Activated CD4-positive, alpha-beta T cell treated with anti-CD3 and anti-CD28 coated beads for 36 hours (primary cell): ENCODE measurements at regions not wholly inside any gene's neighbourhood (a gene's known extent, or its start where the extent isn't known, plus 50 kb on each side); places are given as distances from the start of the nearest gene placed in this dataset.
"Not testable (repeated sequence)": the region's sequence is repeated elsewhere in the genome, so short reads cannot be mapped to it uniquely, and the experiment has no call there.

ENCODE experiments used
- ATAC-seq: fragments of 200-7000 bp; cut with Tn5 transposase; one replicate; pipeline ENCODE4 v1.10.0; 2021; ENCODE audit warnings: mild to moderate bottlenecking, moderate library complexity
- CTCF ChIA-PET: fragments of 350-600 bp; sonication (Branson Sonifier 250); formaldehyde crosslinking; loops from one replicate; lab custom pipeline; 2021; ENCODE audit warnings: antibody characterized with exemption; lab: Charles Lee
- POLR2A ChIA-PET: fragments of 350-600 bp; sonication (Branson Sonifier 250); formaldehyde crosslinking; loops from one replicate; lab custom pipeline; 2021; ENCODE audit warnings: antibody characterized with exemption, inconsistent platforms; lab: Charles Lee
- DNase-seq: peaks from one replicate; pipeline ENCODE4 v3.0.0-alpha.2; 2020
- H3K27ac Mint-ChIP-seq: one replicate; pipeline ENCODE4 v1.8.0; 2021; ENCODE audit warnings: mixed read lengths
- H3K27me3 Mint-ChIP-seq: one replicate; pipeline ENCODE4 v1.8.0; 2021; ENCODE audit warnings: mixed read lengths
- H3K36me3 Mint-ChIP-seq: one replicate; pipeline ENCODE4 v1.8.0; 2021; ENCODE audit warnings: low read depth, mixed read lengths
- H3K4me1 Mint-ChIP-seq: one replicate; pipeline ENCODE4 v1.8.0; 2021; ENCODE audit warnings: mixed read lengths
- H3K4me3 Mint-ChIP-seq: one replicate; pipeline ENCODE4 v1.8.0; 2021; ENCODE audit warnings: mild to moderate bottlenecking, moderate library complexity, mixed read lengths
- H3K9me3 Mint-ChIP-seq: one replicate; pipeline ENCODE4 v1.8.0; 2021; ENCODE audit warnings: low read depth, mixed read lengths
- intact Hi-C, 2 experiments: fragments of 100-400 bp; cut with DNase I in 1 of 2; cut with micrococcal nuclease in 1 of 2; formaldehyde crosslinking; loops; one replicate each; pipeline versions ENCODE4 v1.14.2 to v1.15.1; 2022 to 2024; cut with DNase I, micrococcal nuclease

DNA sequence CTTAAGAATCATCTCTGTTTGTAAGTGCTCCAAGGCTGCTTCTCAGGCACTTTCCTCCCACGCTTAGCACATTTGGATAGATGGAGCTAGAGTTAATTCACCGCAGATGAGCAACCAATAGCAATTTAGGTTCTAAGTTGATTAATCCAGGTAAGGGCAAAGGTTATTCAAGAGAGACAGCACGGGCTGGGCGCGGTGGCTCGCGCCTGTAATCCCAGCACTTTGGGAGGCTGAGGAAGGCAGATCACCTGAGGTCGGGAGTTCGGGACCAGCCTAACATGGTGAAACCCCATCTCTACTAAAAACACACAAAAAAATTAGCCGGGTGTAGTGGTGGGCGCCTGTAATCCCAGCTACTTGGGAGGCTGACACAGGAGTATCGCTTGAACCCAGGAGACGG lies 54.5 kb upstream of the UNC13C start:
- H3K27ac Mint-ChIP-seq, DNase-seq, H3K4me1 Mint-ChIP-seq, CTCF ChIA-PET, ATAC-seq, H3K9me3 Mint-ChIP-seq, POLR2A ChIA-PET, H3K27me3 Mint-ChIP-seq, H3K36me3 Mint-ChIP-seq, intact Hi-C loops, H3K4me3 Mint-ChIP-seq: not testable (repeated sequence)

DNA sequence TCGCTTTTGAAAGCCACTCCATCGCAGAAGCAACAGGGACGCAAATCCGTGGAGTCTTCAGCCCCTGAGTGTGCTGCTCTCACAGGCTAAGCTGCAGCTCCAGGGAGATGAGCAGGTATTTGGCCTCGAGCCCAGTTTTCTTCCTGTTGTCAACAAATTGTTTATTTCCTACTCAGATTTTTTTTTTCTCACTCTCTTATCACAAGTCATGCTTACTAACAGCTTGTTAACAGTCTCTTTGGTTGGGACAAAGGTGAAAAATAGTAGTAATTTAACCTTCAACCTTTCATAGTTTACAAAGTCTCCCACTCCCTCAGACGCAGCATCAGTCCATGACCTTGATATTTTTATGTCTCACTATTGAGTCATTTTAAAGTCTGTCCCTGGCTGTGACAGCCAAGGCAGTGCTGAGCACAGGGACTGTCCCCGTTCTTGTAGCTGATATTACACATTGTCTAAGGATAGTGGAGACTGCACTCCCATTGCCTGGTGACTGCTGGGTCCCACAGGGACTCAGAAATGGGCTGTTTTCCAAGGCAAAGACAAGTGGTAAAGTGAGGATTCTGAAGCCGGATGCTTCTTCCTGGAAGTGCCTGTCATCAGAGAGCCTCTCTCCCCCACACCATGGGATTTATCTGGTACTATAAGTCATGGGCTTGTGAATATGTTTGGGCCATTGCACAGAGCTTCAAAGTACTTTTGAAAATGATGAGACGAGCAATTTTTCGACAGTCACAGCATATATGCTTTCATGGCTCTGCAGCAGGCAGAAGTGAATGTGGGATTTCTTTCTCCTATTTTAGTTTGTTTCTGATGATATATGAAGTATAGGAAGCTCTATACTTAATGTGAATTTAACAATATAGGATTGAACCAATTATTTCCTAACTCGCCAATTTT lies 59.8 kb upstream of the UNC13C start:
- intact Hi-C loops = no loop called here
- CTCF ChIA-PET = no interaction called here
- no peaks in the 10 kb centered on the region for H3K27me3 Mint-ChIP-seq
- no peaks in the 10 kb centered on the region for H3K4me1 Mint-ChIP-seq
- no peaks in the 10 kb centered on the region for H3K36me3 Mint-ChIP-seq
- ATAC-seq (no peak), DNase-seq (no peak)
- no peaks in the 10 kb centered on the region for H3K9me3 Mint-ChIP-seq
- H3K27ac Mint-ChIP-seq = no peak overlapping the region
- POLR2A ChIA-PET = no interaction called here
- H3K4me3 Mint-ChIP-seq = no peak overlapping the region

DNA sequence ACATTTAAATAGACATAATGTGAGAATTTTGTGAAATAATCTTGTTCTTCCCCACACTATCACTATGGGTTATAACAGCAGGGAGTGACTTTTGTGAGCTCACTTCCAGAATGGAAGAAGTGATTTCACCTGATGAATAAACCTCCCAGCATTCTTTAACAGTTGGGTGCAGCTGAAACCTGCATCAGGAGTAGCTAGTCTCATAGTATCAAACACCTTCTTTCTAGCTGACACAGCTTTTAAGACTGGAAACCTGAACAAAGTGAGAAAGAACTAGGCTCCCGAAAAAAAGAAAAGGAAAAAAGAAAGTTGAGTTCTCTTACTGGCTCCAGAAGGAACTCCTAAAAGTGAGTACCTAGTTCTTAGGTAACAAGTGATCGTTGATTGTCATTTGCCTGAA lies 61.1 kb upstream of the UNC13C start:
- CTCF ChIA-PET = no interaction called here
- POLR2A ChIA-PET = interaction anchor here (0.6 kb wide), 1 partner anchor 145 kb away, joined by 4 read pairs; no protein-coding TSS in a partner anchor
- Mint-ChIP-seq H3K27ac (no peak overlapping the region), H3K36me3 (no peaks in the 10 kb centered on the region), H3K4me3 (no peak overlapping the region), H3K27me3 (no peaks in the 10 kb centered on the region), H3K9me3 (no peaks in the 10 kb centered on the region), H3K4me1 (no peaks in the 10 kb centered on the region)
- ATAC-seq (no peak), DNase-seq (no peak)
- intact Hi-C loops = no loop called here

DNA sequence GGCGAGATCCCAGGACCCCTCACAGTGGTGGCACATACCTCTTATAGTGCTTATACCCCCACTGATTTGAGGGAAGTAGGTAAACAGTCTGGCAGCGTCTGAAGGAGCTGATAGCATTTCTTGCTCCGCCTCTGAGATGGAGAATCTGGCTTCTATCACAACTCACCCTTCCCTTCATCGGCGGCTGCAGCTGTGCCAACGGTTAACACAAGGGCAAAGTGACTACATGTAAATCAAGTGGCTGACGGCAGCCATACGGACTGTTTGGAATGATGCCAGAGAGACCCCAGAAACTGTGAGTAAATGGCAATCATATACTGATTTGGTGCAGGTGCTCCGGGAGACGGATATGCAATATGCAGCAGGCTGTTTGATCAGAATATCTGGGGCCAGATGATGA lies 66.8 kb upstream of the UNC13C start:
- H3K27ac Mint-ChIP-seq = no peak overlapping the region
- DNase-seq = no peak
- CTCF ChIA-PET = no interaction called here
- no peak for ATAC-seq
- no peaks in the 10 kb centered on the region for H3K36me3 Mint-ChIP-seq
- intact Hi-C loops = no loop called here
- no peak overlapping the region for H3K4me3 Mint-ChIP-seq
- H3K27me3 Mint-ChIP-seq = no peaks in the 10 kb centered on the region
- no peaks in the 10 kb centered on the region for H3K4me1 Mint-ChIP-seq
- H3K9me3 Mint-ChIP-seq = no peaks in the 10 kb centered on the region
- POLR2A ChIA-PET = no interaction called here

DNA sequence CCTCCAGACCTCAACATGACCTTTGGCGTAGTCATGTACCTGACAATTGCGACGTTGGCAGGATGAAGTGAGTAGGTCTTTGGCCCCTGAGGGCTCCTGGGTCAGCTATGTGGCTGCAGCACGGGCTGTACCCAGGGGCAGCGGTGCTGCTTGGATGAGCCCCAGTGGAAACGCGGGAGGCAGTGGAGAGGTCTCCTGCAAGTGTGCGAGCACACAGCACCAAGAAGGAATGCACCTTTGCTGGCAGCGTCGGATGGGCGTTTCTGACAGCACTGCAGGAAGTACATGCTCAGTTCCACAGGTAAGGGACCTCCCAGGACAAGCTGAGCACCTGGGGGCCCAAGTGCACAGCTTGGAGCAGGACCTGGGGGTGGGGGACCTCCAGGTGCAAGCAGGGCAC lies 67.4 kb upstream of the UNC13C start:
- ATAC-seq = no peak
- H3K36me3 Mint-ChIP-seq = no peaks in the 10 kb centered on the region
- intact Hi-C loops = no loop called here
- H3K27me3 Mint-ChIP-seq = no peaks in the 10 kb centered on the region
- no peak overlapping the region for H3K4me3 Mint-ChIP-seq
- H3K9me3 Mint-ChIP-seq = no peaks in the 10 kb centered on the region
- ChIA-PET POLR2A (no interaction called here), CTCF (no interaction called here)
- H3K4me1 Mint-ChIP-seq = no peaks in the 10 kb centered on the region
- no peak for DNase-seq
- no peak overlapping the region for H3K27ac Mint-ChIP-seq

DNA sequence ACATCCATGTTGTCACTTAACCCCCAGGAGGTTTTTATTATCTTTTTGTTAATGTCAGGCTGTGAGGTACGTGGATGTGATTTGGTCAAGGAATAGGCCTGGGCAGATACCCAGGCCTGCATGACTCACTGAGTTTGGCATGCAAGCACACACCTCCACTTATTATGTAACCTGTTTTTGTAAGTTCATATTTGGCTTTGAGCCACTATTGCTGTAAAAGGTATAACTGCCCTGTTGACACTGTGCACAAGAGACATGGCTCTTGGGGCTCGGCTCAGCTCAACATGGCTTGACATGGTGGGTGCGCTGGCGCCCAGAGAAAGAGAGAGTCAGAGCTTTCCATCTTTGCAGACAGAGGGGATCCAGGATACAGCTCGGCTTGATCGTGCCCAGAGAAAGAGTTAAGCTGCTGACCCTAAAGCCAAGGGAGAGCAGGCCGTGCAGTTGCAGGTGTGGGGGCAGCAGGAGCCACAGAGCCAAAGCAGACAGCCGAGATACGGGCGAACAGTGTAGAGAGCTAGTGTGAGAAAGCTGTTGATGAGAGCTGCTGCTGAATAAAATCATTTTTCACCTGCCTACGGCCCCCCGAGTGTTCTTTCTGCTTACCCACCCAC lies 67.9 kb upstream of the UNC13C start:
- ChIA-PET CTCF (no interaction called here), POLR2A (no interaction called here)
- intact Hi-C loops = no loop called here
- H3K36me3 Mint-ChIP-seq = no peaks in the 10 kb centered on the region
- H3K27me3 Mint-ChIP-seq = no peaks in the 10 kb centered on the region
- no peak for DNase-seq
- H3K4me1 Mint-ChIP-seq = no peaks in the 10 kb centered on the region
- H3K27ac Mint-ChIP-seq = no peak overlapping the region
- H3K9me3 Mint-ChIP-seq = no peaks in the 10 kb centered on the region
- H3K4me3 Mint-ChIP-seq = no peak overlapping the region
- no peak for ATAC-seq

DNA sequence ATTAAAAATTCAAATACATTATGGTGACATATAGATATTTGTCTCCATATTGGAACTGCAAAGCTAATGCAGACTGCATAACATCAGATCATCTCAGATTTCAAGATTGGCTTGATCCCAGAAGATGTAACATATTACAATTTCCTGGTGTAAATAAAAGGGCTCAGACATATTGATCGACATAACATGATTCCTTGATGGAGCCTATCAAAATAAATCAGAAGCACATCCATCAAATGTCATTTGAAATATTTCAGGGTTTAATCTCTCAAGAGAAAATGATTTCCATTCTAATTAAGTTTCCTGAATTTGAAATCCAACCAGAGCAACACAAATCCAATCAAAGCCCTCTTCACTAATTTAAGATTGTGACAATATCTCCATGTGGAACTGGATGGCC lies 75.1 kb upstream of the UNC13C start:
- no peaks in the 10 kb centered on the region for H3K9me3 Mint-ChIP-seq
- H3K36me3 Mint-ChIP-seq = no peaks in the 10 kb centered on the region
- H3K27me3 Mint-ChIP-seq = peaks cover 3% of the 10 kb centered on the region
- POLR2A ChIA-PET = no interaction called here
- no peak for ATAC-seq
- CTCF ChIA-PET = no interaction called here
- DNase-seq = no peak
- no peak overlapping the region for H3K27ac Mint-ChIP-seq
- intact Hi-C loops = no loop called here
- H3K4me3 Mint-ChIP-seq = no peak overlapping the region
- H3K4me1 Mint-ChIP-seq = no peaks in the 10 kb centered on the region

DNA sequence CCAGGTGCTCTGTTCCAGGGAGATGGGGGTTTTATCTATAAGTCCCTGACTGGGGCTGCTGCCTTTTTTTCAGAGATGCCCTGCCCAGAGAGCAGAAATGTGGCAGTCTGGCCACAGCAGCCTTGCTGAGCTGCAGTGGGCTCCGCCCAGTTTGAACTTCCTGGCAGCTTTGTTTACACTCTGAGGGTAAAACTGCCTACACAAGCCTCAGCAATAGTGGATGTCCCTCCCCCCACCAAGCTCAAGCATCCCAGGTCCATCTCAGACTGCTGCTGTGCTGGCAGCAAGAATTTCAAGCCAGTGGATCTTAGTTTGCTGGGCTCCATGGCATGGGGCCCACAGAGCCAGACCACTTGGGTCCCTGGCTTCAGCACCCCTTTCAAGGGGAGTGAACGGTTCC lies 84.8 kb upstream of the UNC13C start:
- H3K9me3 Mint-ChIP-seq, ATAC-seq, DNase-seq, H3K4me1 Mint-ChIP-seq, H3K27ac Mint-ChIP-seq, CTCF ChIA-PET, H3K36me3 Mint-ChIP-seq, H3K27me3 Mint-ChIP-seq, H3K4me3 Mint-ChIP-seq, POLR2A ChIA-PET: not testable (repeated sequence)
- intact Hi-C loops = loop anchor here in 1 of 2 experiments (10.0 kb wide), 1 partner anchor 59 kb away; no protein-coding TSS in a partner anchor

DNA sequence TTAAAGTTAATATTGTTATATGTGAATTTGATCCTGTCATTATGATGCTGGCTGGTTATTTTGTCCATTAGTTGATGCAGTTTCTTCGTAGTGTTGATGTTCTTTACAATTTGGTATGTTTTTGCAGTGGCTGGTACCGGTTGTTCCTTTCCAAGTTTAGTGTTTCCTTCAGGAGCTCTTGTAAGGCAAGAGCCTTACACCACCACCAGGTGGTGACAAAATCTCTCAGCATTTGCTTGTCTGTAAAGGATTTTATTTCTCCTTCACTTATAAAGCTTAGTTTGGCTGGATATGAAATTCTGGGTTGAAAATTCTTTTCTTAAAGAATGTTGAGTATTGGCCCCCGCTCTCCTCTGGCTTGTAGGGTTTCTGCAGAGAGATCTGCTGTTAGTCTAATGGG lies 86.4 kb upstream of the UNC13C start:
- intact Hi-C loops = loop anchor here in 1 of 2 experiments (10.0 kb wide), 1 partner anchor 57 kb away; no protein-coding TSS in a partner anchor
- CTCF ChIA-PET = not testable (repeated sequence)

DNA sequence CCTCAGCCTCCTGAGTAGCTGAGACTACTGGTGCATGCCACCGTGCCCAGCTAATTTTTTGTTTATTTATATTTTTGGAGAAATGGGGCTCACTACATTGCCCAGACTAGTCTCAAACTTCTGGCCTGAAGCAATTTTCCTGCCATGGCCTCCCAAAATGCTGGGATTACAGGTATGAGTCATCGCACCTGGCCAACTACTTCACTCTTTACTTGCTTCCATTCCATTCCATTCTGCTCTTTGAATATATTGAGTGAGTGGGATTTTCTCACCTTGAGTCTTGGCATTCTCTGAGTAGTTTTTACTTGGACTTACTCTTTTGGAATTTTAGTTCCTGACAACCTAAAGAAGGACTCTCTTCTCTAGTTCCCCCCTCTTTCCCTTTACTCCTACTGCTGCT lies 93.8 kb upstream of the UNC13C start:
- no peak for DNase-seq
- no peak for ATAC-seq
- Mint-ChIP-seq H3K36me3 (no peaks in the 10 kb centered on the region), H3K27me3 (no peaks in the 10 kb centered on the region), H3K9me3 (peaks cover 6% of the 10 kb centered on the region), H3K27ac (no peak overlapping the region), H3K4me3 (no peak overlapping the region), H3K4me1 (no peaks in the 10 kb centered on the region)
- CTCF ChIA-PET = no interaction called here
- POLR2A ChIA-PET = no interaction called here
- intact Hi-C loops = no loop called here

More for the DNA sequence above, 86.4 kb upstream of the UNC13C start:
- H3K27me3 Mint-ChIP-seq, POLR2A ChIA-PET, H3K9me3 Mint-ChIP-seq, DNase-seq, H3K4me3 Mint-ChIP-seq, H3K4me1 Mint-ChIP-seq, ATAC-seq, H3K27ac Mint-ChIP-seq, H3K36me3 Mint-ChIP-seq: not testable (repeated sequence)

DNA sequence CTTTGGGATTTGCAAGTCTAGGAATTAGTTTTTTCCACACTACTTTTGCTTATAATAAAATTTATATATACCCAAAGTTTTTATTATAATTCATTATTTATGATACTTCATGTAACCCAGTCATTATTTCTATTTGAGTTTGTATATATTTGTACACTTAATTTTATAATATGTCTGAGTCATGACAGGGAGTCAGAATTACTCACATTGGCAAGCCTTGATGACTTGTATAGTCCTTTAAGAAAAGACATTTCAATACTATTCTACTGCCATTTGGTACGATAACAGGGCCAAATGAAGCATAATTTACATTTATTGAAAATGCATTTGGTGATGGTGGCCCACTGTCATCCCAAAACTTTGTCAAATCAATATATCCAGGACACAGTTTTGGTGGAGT lies 95.9 kb upstream of the UNC13C start:
- CTCF ChIA-PET = no interaction called here

DNA sequence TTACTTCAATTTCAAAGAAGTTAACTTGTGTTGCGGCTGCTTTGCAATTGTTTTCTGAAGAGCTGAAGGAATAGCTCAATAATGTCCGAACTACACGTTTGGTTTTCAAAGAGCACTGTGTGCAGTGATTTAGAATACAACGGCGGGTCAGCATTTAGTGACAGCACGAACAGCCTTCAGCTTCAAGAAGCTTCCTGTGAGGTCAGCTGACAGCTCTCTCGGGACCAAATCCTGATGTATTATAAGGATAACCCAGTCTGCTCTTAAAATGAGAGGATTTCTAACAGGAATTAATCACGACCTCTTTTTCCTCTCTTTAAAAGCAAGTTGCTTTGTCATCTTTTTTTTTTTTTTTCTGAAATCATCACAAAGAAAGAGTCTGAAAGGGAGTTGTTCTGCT lies 97.9 kb upstream of the UNC13C start:
- Mint-ChIP-seq H3K4me1 (no peaks in the 10 kb centered on the region), H3K4me3 (no peak overlapping the region), H3K27me3 (no peaks in the 10 kb centered on the region), H3K36me3 (no peaks in the 10 kb centered on the region), H3K27ac (no peak overlapping the region), H3K9me3 (peaks cover 6% of the 10 kb centered on the region)
- CTCF ChIA-PET = no interaction called here
- POLR2A ChIA-PET = no interaction called here
- intact Hi-C loops = no loop called here
- ATAC-seq (no peak), DNase-seq (no peak)

More for the DNA sequence above, 95.9 kb upstream of the UNC13C start:
- Mint-ChIP-seq H3K36me3 (no peaks in the 10 kb centered on the region), H3K27me3 (no peaks in the 10 kb centered on the region), H3K27ac (no peak overlapping the region), H3K4me1 (no peaks in the 10 kb centered on the region), H3K4me3 (no peak overlapping the region), H3K9me3 (peaks cover 6% of the 10 kb centered on the region)
- DNase-seq (no peak), ATAC-seq (no peak)
- POLR2A ChIA-PET = no interaction called here
- intact Hi-C loops = no loop called here
